ENCODE measurements at regions not wholly inside any gene's neighbourhood (a gene's known extent, or its start where the extent isn't known, plus 50 kb on each side); places are given as distances from the start of the nearest gene placed in this dataset.

- H3K36me3 Mint-ChIP-seq (ENCODE audit: low read depth) = no peaks in the 10 kb centered on the region
- H3K4me1 Mint-ChIP-seq = no peaks in the 10 kb centered on the region
- no peak overlapping the region for H3K4me3 Mint-ChIP-seq
- ATAC-seq (no peak), DNase-seq (no peak)
- no peaks in the 10 kb centered on the region for H3K9me3 Mint-ChIP-seq (ENCODE audit: low read depth)
- H3K27me3 Mint-ChIP-seq = no peaks in the 10 kb centered on the region
- H3K27ac Mint-ChIP-seq = no peak overlapping the region
- POLR2A ChIA-PET = no interaction called here
- intact Hi-C loops (cut with DNase I, micrococcal nuclease) = no loop called here
- CTCF ChIA-PET = no interaction called here
Observed at GRCh38 chr2:180190851-180191250, 183.8 kb upstream of the CWC22 start.

GRCh38 chr2:180187611-180188010 is 180.5 kb upstream of the CWC22 start:
- H3K27me3 Mint-ChIP-seq = no peaks in the 10 kb centered on the region
- intact Hi-C loops (cut with DNase I, micrococcal nuclease) = no loop called here
- DNase-seq = no peak
- no peak overlapping the region for H3K4me3 Mint-ChIP-seq
- CTCF ChIA-PET = no interaction called here
- H3K36me3 Mint-ChIP-seq (ENCODE audit: low read depth) = no peaks in the 10 kb centered on the region
- no peaks in the 10 kb centered on the region for H3K9me3 Mint-ChIP-seq (ENCODE audit: low read depth)
- ATAC-seq = no peak
- no peak overlapping the region for H3K27ac Mint-ChIP-seq
- POLR2A ChIA-PET = no interaction called here
- no peaks in the 10 kb centered on the region for H3K4me1 Mint-ChIP-seq

- DNase-seq = no peak
- CTCF ChIA-PET = no interaction called here
- intact Hi-C loops (cut with DNase I, micrococcal nuclease) = no loop called here
- Mint-ChIP-seq H3K9me3 (ENCODE audit: low read depth) (no peaks in the 10 kb centered on the region), H3K36me3 (ENCODE audit: low read depth) (no peaks in the 10 kb centered on the region), H3K4me1 (no peaks in the 10 kb centered on the region), H3K4me3 (no peak overlapping the region), H3K27me3 (no peaks in the 10 kb centered on the region), H3K27ac (no peak overlapping the region)
- no peak for ATAC-seq
- POLR2A ChIA-PET = no interaction called here
Observed at GRCh38 chr2:180184506-180184905, 177.4 kb upstream of the CWC22 start.

GRCh38 chr2:180180511-180180910 is 173.4 kb upstream of the CWC22 start:
- POLR2A ChIA-PET = no interaction called here
- intact Hi-C loops (cut with DNase I, micrococcal nuclease) = no loop called here

GRCh38 chr2:180177534-180177933 is 170.4 kb upstream of the CWC22 start:
- Mint-ChIP-seq H3K27me3 (no peaks in the 10 kb centered on the region), H3K4me3 (no peak overlapping the region), H3K4me1 (no peaks in the 10 kb centered on the region), H3K9me3 (ENCODE audit: low read depth) (no peaks in the 10 kb centered on the region), H3K36me3 (ENCODE audit: low read depth) (no peaks in the 10 kb centered on the region), H3K27ac (no peak overlapping the region)
- POLR2A ChIA-PET = no interaction called here
- no peak for DNase-seq
- ATAC-seq = no peak
- CTCF ChIA-PET = interaction anchor here (0.6 to 0.7 kb wide), 2 partner anchors 368 to 1089 kb away, joined by 3 read pairs; no protein-coding TSS in a partner anchor
- intact Hi-C loops (cut with DNase I, micrococcal nuclease) = no loop called here

More at GRCh38 chr2:180180511-180180910, 173.4 kb upstream of the CWC22 start:
- H3K36me3 Mint-ChIP-seq (ENCODE audit: low read depth) = no peaks in the 10 kb centered on the region
- H3K9me3 Mint-ChIP-seq (ENCODE audit: low read depth) = no peaks in the 10 kb centered on the region
- ATAC-seq (no peak), DNase-seq (no peak)
- CTCF ChIA-PET = no interaction called here
- H3K4me3 Mint-ChIP-seq = no peak overlapping the region
- no peak overlapping the region for H3K27ac Mint-ChIP-seq
- no peaks in the 10 kb centered on the region for H3K27me3 Mint-ChIP-seq
- H3K4me1 Mint-ChIP-seq = no peaks in the 10 kb centered on the region

GRCh38 chr2:180175736-180176135 is 168.6 kb upstream of the CWC22 start:
- Mint-ChIP-seq H3K36me3 (ENCODE audit: low read depth) (no peaks in the 10 kb centered on the region), H3K4me1 (no peaks in the 10 kb centered on the region), H3K27ac (no peak overlapping the region), H3K9me3 (ENCODE audit: low read depth) (no peaks in the 10 kb centered on the region), H3K27me3 (no peaks in the 10 kb centered on the region), H3K4me3 (no peak overlapping the region)
- ATAC-seq = no peak
- intact Hi-C loops (cut with DNase I, micrococcal nuclease) = no loop called here
- CTCF ChIA-PET = no interaction called here
- DNase-seq = no peak
- POLR2A ChIA-PET = interaction anchor here (1.0 kb wide), 1 partner anchor 96 kb away, joined by 5 read pairs; no protein-coding TSS in a partner anchor

GRCh38 chr2:180174580-180174979 is 167.5 kb upstream of the CWC22 start:
- H3K4me1 Mint-ChIP-seq = no peaks in the 10 kb centered on the region
- POLR2A ChIA-PET = no interaction called here

GRCh38 chr2:180169474-180169873 is 162.4 kb upstream of the CWC22 start:
- H3K36me3 Mint-ChIP-seq (ENCODE audit: low read depth) = no peaks in the 10 kb centered on the region
- no peak for DNase-seq
- no peaks in the 10 kb centered on the region for H3K4me1 Mint-ChIP-seq
- H3K9me3 Mint-ChIP-seq (ENCODE audit: low read depth) = peaks cover 15% of the 10 kb centered on the region
- ATAC-seq = no peak
- intact Hi-C loops (cut with DNase I, micrococcal nuclease) = no loop called here
- no peak overlapping the region for H3K27ac Mint-ChIP-seq
- CTCF ChIA-PET = no interaction called here
- POLR2A ChIA-PET = no interaction called here
- H3K4me3 Mint-ChIP-seq = no peak overlapping the region
- H3K27me3 Mint-ChIP-seq = peaks cover 8% of the 10 kb centered on the region

More at GRCh38 chr2:180174580-180174979, 167.5 kb upstream of the CWC22 start:
- peaks cover 3% of the 10 kb centered on the region for H3K27me3 Mint-ChIP-seq
- no peak overlapping the region for H3K4me3 Mint-ChIP-seq
- no peak for ATAC-seq
- intact Hi-C loops (cut with DNase I, micrococcal nuclease) = no loop called here
- no peaks in the 10 kb centered on the region for H3K36me3 Mint-ChIP-seq (ENCODE audit: low read depth)
- CTCF ChIA-PET = no interaction called here
- no peak for DNase-seq
- H3K9me3 Mint-ChIP-seq (ENCODE audit: low read depth) = peaks cover 7% of the 10 kb centered on the region
- no peak overlapping the region for H3K27ac Mint-ChIP-seq

GRCh38 chr2:180161415-180161814 is 154.3 kb upstream of the CWC22 start:
- H3K4me3 Mint-ChIP-seq = no peak overlapping the region
- no peaks in the 10 kb centered on the region for H3K4me1 Mint-ChIP-seq
- no peaks in the 10 kb centered on the region for H3K36me3 Mint-ChIP-seq (ENCODE audit: low read depth)
- peaks cover 1% of the 10 kb centered on the region for H3K27me3 Mint-ChIP-seq
- intact Hi-C loops (cut with DNase I, micrococcal nuclease) = no loop called here
- H3K9me3 Mint-ChIP-seq (ENCODE audit: low read depth) = no peaks in the 10 kb centered on the region
- CTCF ChIA-PET = interaction anchor here (1.2 kb wide), 1 partner anchor 38 kb away, joined by 3 read pairs; no protein-coding TSS in a partner anchor
- POLR2A ChIA-PET = no interaction called here
- H3K27ac Mint-ChIP-seq = no peak overlapping the region
- DNase-seq (no peak), ATAC-seq (no peak)

- no peaks in the 10 kb centered on the region for H3K9me3 Mint-ChIP-seq (ENCODE audit: low read depth)
- no peak overlapping the region for H3K27ac Mint-ChIP-seq
- intact Hi-C loops (cut with DNase I, micrococcal nuclease) = no loop called here
- H3K4me1 Mint-ChIP-seq = no peaks in the 10 kb centered on the region
- H3K4me3 Mint-ChIP-seq = no peak overlapping the region
- no peak for ATAC-seq
- no peaks in the 10 kb centered on the region for H3K36me3 Mint-ChIP-seq (ENCODE audit: low read depth)
- POLR2A ChIA-PET = no interaction called here
- no peaks in the 10 kb centered on the region for H3K27me3 Mint-ChIP-seq
- CTCF ChIA-PET = no interaction called here
- no peak for DNase-seq
Observed at GRCh38 chr2:180159921-180160320, 152.8 kb upstream of the CWC22 start.

- Mint-ChIP-seq H3K9me3 (ENCODE audit: low read depth) (no peaks in the 10 kb centered on the region), H3K27me3 (no peaks in the 10 kb centered on the region), H3K4me1 (no peaks in the 10 kb centered on the region), H3K36me3 (ENCODE audit: low read depth) (no peaks in the 10 kb centered on the region), H3K4me3 (no peak overlapping the region), H3K27ac (no peak overlapping the region)
- intact Hi-C loops (cut with DNase I, micrococcal nuclease) = no loop called here
- ATAC-seq = no peak
- no peak for DNase-seq
- ChIA-PET POLR2A (no interaction called here), CTCF (no interaction called here)
Observed at GRCh38 chr2:180158961-180159360, 151.9 kb upstream of the CWC22 start.

GRCh38 chr2:180156651-180157050 is 149.6 kb upstream of the CWC22 start:
- intact Hi-C loops (cut with DNase I, micrococcal nuclease) = no loop called here
- Mint-ChIP-seq H3K9me3 (ENCODE audit: low read depth) (no peaks in the 10 kb centered on the region), H3K27me3 (no peaks in the 10 kb centered on the region), H3K27ac (no peak overlapping the region), H3K36me3 (ENCODE audit: low read depth) (no peaks in the 10 kb centered on the region), H3K4me3 (no peak overlapping the region), H3K4me1 (no peaks in the 10 kb centered on the region)
- POLR2A ChIA-PET = no interaction called here
- CTCF ChIA-PET = no interaction called here
- no peak for ATAC-seq
- DNase-seq = no peak

GRCh38 chr2:180150606-180151005 is 143.5 kb upstream of the CWC22 start:
- CTCF ChIA-PET = no interaction called here
- POLR2A ChIA-PET = no interaction called here
- Mint-ChIP-seq H3K27ac (no peak overlapping the region), H3K4me1 (no peaks in the 10 kb centered on the region), H3K27me3 (peaks cover 2% of the 10 kb centered on the region), H3K4me3 (no peak overlapping the region), H3K9me3 (ENCODE audit: low read depth) (no peaks in the 10 kb centered on the region), H3K36me3 (ENCODE audit: low read depth) (no peaks in the 10 kb centered on the region)
- ATAC-seq (no peak), DNase-seq (no peak)
- intact Hi-C loops (cut with DNase I, micrococcal nuclease) = no loop called here
